Liver (tissue), 7 donors: ENCODE measurements at regions not wholly inside any gene's neighbourhood (a gene's known extent, or its start where the extent isn't known, plus 50 kb on each side); places are given as distances from the start of the nearest gene placed in this dataset.
"Not testable (repeated sequence)": the region's sequence is repeated elsewhere in the genome, so short reads cannot be mapped to it uniquely, and the experiment has no call there.

Experiments used
- DNase-seq: peaks from one replicate; pipeline ENCODE4 v3.0.0-alpha.2; 2017; ENCODE audit warnings: low spot score
- H3K27ac ChIP-seq, 2 donors: one replicate each; pipeline ENCODE4 v1.7.0; 2013; ENCODE audit warnings: inconsistent platforms in 2 of 2, low read length in 2 of 2, control low read depth in 1 of 2, low read depth in 1 of 2, mild to moderate bottlenecking in 1 of 2
- H3K27me3 ChIP-seq, 4 donors: one replicate each; pipeline versions ENCODE4 v1.6.1 to v1.7.0; 2013; ENCODE audit warnings: low read length in 3 of 4, inconsistent platforms in 1 of 4, mild to moderate bottlenecking in 1 of 4, moderate library complexity in 1 of 4; ENCODE audit not compliant: control insufficient read depth in 4 of 4, insufficient read depth in 4 of 4
- H3K36me3 ChIP-seq, 4 donors: one replicate each; pipeline versions ENCODE4 v1.6.1 to v1.7.0; 2013; ENCODE audit warnings: low read length in 3 of 4, mild to moderate bottlenecking in 3 of 4, low read depth in 1 of 4, moderate library complexity in 1 of 4; ENCODE audit not compliant: control insufficient read depth in 4 of 4, insufficient read depth in 3 of 4
- H3K4me1 ChIP-seq, 4 donors: one replicate each; pipeline versions ENCODE4 v1.6.1 to v1.7.0; 2013; ENCODE audit warnings: low read length in 3 of 4, mild to moderate bottlenecking in 3 of 4, moderate library complexity in 1 of 4; ENCODE audit not compliant: control insufficient read depth in 4 of 4, insufficient read depth in 4 of 4
- H3K4me3 ChIP-seq, 3 donors: one replicate each; pipeline versions ENCODE4 v1.6.1 to v1.7.0; 2013; ENCODE audit warnings: low read length in 3 of 3, control low read depth in 1 of 3, low read depth in 1 of 3, mild to moderate bottlenecking in 1 of 3
- H3K9ac ChIP-seq, 2 donors: one replicate each; pipeline ENCODE4 v1.7.0; 2013; ENCODE audit warnings: low read length in 2 of 2, mild to moderate bottlenecking in 2 of 2, moderate library complexity in 2 of 2, control low read depth in 1 of 2, low read depth in 1 of 2
- H3K9me3 ChIP-seq, 4 donors: one replicate each; pipeline versions ENCODE4 v1.6.1 to v1.7.0; 2013; ENCODE audit warnings: low read length in 3 of 4; ENCODE audit not compliant: control insufficient read depth in 4 of 4
- EGR1 ChIP-seq, 2 donors: IDR thresholded peaks; 2 replicates each; pipeline ENCODE4 v1.6.1; 2016 to 2018; ENCODE audit warnings: antibody characterized with exemption in 2 of 2, low read depth in 2 of 2
- FOXA1 ChIP-seq: IDR thresholded peaks from 2 replicates; pipeline ENCODE4 v1.6.1; 2016; ENCODE audit warnings: antibody characterized with exemption
- GABPA ChIP-seq, 2 donors: IDR thresholded peaks in 1 of 2; conservative IDR thresholded peaks in 1 of 2; 2 replicates each; pipeline ENCODE4 v1.6.1; 2016; ENCODE audit warnings: antibody characterized with exemption in 2 of 2, mild to moderate bottlenecking in 1 of 2, moderate library complexity in 1 of 2
- HNF4A ChIP-seq, 2 donors: conservative IDR thresholded peaks; 2 replicates each; pipeline ENCODE4 v1.6.1; 2016; ENCODE audit warnings: antibody characterized with exemption in 2 of 2, mild to moderate bottlenecking in 2 of 2
- HNF4G ChIP-seq: IDR thresholded peaks from 2 replicates; pipeline ENCODE4 v1.6.1; 2016; ENCODE audit warnings: antibody characterized with exemption
- JUND ChIP-seq, 2 donors: IDR thresholded peaks; 2 replicates each; pipeline ENCODE4 v1.6.1; 2016; ENCODE audit warnings: antibody characterized with exemption in 2 of 2
- MAX ChIP-seq: IDR thresholded peaks from 2 replicates; pipeline ENCODE4 v1.6.1; 2016; ENCODE audit warnings: antibody characterized with exemption
- NR2F2 ChIP-seq: IDR thresholded peaks from 2 replicates; pipeline ENCODE4 v1.6.1; 2016; ENCODE audit warnings: antibody characterized with exemption
- RAD21 ChIP-seq, 2 donors: IDR thresholded peaks; 2 replicates each; pipeline ENCODE4 v1.6.1; 2016; ENCODE audit warnings: antibody characterized with exemption in 2 of 2, mild to moderate bottlenecking in 2 of 2
- REST ChIP-seq: IDR thresholded peaks from 2 replicates; pipeline ENCODE4 v1.6.1; 2016; ENCODE audit warnings: antibody characterized with exemption, mild to moderate bottlenecking
- RXRA ChIP-seq, 2 donors: IDR thresholded peaks; 2 replicates each; pipeline ENCODE4 v1.6.1; 2017 to 2018; ENCODE audit warnings: antibody characterized with exemption in 2 of 2, mild to moderate bottlenecking in 1 of 2
- SP1 ChIP-seq: IDR thresholded peaks from 2 replicates; pipeline ENCODE4 v1.6.1; 2018; ENCODE audit warnings: antibody characterized with exemption, mild to moderate bottlenecking
- YY1 ChIP-seq: IDR thresholded peaks from 2 replicates; pipeline ENCODE4 v1.6.1; 2016; ENCODE audit warnings: antibody characterized with exemption, mild to moderate bottlenecking
- ZBTB33 ChIP-seq: IDR thresholded peaks from 2 replicates; pipeline ENCODE4 v1.6.1; 2016; ENCODE audit warnings: antibody characterized with exemption
- WGBS: extraction: QIAGEN DNeasy Blood & Tissue Kit; methylation state at CpG from one replicate; pipeline ENCODE4 v1.1.7; 2013; 5-methylcytosine and 5-hydroxymethylcytosine counted together
- TF ChIP-seq, protein P1 (sequence below): IDR thresholded peaks from 2 replicates; pipeline ENCODE4 v1.6.1; 2016; ENCODE audit warnings: antibody characterized with exemption
- donor health status: healthy.
- donor health status: healthy.
- donor health status: healthy.
- donor health status: healthy.

- no peaks in the 10 kb centered on the region for H3K9me3 ChIP-seq
- no peak for DNase-seq
- peaks cover 0 to 6% (median 0%) of the 10 kb centered on the region in 4 donors for H3K27me3 ChIP-seq
- no peaks in the 10 kb centered on the region for H3K36me3 ChIP-seq
- no peaks in the 10 kb centered on the region for H3K4me1 ChIP-seq
- WGBS = 73% methylated on average over 2 of the region's 2 CpGs
- TF ChIP-seq HNF4A (conservative IDR thresholded peaks at IDR 0.05) (no peak), FOXA1 (no peak), ZBTB33 (no peak)
- no peak overlapping the region for H3K4me3 ChIP-seq
- no peak overlapping the region for H3K9ac ChIP-seq
- H3K27ac ChIP-seq = no peak overlapping the region
Measured at GRCh38 chr13:22855926-22856325, 324.9 kb upstream of the SGCG start.

GRCh38 chr13:22858980-22859379, 321.8 kb upstream of the SGCG start:
- not testable (repeated sequence) for H3K4me3 ChIP-seq, H3K9me3 ChIP-seq, H3K36me3 ChIP-seq, H3K27me3 ChIP-seq, H3K4me1 ChIP-seq, H3K27ac ChIP-seq, H3K9ac ChIP-seq, DNase-seq
- WGBS = 93% methylated on average over 27 of the region's 32 CpGs

GRCh38 chr13:22859411-22859810, 321.4 kb upstream of the SGCG start:
- 90% methylated on average over 21 of the region's 21 CpGs for WGBS
- H3K9ac ChIP-seq, DNase-seq, H3K4me1 ChIP-seq, H3K27ac ChIP-seq, H3K27me3 ChIP-seq, H3K9me3 ChIP-seq, H3K36me3 ChIP-seq, H3K4me3 ChIP-seq: not testable (repeated sequence)

DNA sequence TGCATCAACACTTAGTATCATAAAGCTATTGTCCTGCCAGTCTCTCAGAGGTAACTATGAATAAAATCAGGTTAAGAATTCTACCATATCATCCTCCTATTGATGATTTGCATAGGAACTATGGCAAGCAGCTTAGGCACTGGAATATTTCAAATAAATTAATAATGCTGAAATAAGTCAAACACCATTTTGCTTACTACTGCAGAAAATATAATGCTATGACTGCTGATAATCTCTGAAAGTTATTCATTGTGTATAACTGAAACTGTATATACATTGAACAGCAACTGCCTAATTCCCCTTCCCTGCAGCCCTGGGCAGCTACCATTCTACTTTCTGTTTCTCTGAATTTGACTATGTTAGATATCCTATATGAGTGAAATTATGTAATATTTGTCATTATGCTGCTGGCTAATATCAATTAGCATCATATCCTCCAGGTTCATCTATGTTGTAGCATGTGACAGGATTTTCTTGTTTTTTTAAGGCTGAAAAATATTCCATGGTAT, 318.8 kb upstream of the SGCG start:
- H3K4me1 ChIP-seq = no peaks in the 10 kb centered on the region
- no peak overlapping the region for H3K9ac ChIP-seq
- no peaks in the 10 kb centered on the region for H3K36me3 ChIP-seq
- no peak overlapping the region for H3K27ac ChIP-seq
- H3K4me3 ChIP-seq = no peak overlapping the region
- no peaks in the 10 kb centered on the region for H3K9me3 ChIP-seq
- no peaks in the 10 kb centered on the region for H3K27me3 ChIP-seq
- no peak for DNase-seq
- TF ChIP-seq HNF4G = no peak
- no peak for TF ChIP-seq FOXA1
- no peak for TF ChIP-seq RAD21 (IDR thresholded peaks at IDR 0.05)
- TF ChIP-seq, protein P1, sequence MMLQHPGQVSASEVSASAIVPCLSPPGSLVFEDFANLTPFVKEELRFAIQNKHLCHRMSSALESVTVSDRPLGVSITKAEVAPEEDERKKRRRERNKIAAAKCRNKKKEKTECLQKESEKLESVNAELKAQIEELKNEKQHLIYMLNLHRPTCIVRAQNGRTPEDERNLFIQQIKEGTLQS = no peak
- TF ChIP-seq MAX = no peak
- no peak for TF ChIP-seq SP1
- TF ChIP-seq NR2F2 = no peak
- no peak for TF ChIP-seq RXRA (IDR thresholded peaks at IDR 0.05)
- TF ChIP-seq ZBTB33 = no peak
- TF ChIP-seq HNF4A (conservative IDR thresholded peaks at IDR 0.05) = no peak
- TF ChIP-seq YY1 = no peak
- no peak for TF ChIP-seq EGR1 (IDR thresholded peaks at IDR 0.05; ENCODE audit: low read depth in 2 of 2)
- TF ChIP-seq REST = no peak
- TF ChIP-seq GABPA (IDR thresholded peaks at IDR 0.05 in 1 of 2, conservative IDR thresholded peaks at IDR 0.05 in 1 of 2) = no peak
- no peak for TF ChIP-seq JUND (IDR thresholded peaks at IDR 0.05)
